Muscle of leg (tissue), 3 donors: ENCODE measurements at regions not wholly inside any gene's neighbourhood (a gene's known extent, or its start where the extent isn't known, plus 50 kb on each side); places are given as distances from the start of the nearest gene placed in this dataset.

ENCODE experiments used
- DNase-seq: peaks from one replicate; pipeline ENCODE4 v3.0.0; 2013
- H3K27ac ChIP-seq: one replicate; pipeline ENCODE4 v1.5.1; 2013; ENCODE audit warnings: mild to moderate bottlenecking, low read length, control low read depth
- H3K27me3 ChIP-seq: one replicate; pipeline ENCODE4 v1.6.1; 2013; ENCODE audit warnings: low read length; ENCODE audit not compliant: control insufficient read depth, insufficient read depth
- H3K36me3 ChIP-seq: one replicate; pipeline ENCODE4 v1.6.1; 2013; ENCODE audit warnings: low read length; ENCODE audit not compliant: control insufficient read depth, insufficient read depth
- H3K4me1 ChIP-seq: one replicate; pipeline ENCODE4 v1.6.1; 2013; ENCODE audit warnings: low read length; ENCODE audit not compliant: control insufficient read depth, insufficient read depth
- H3K4me3 ChIP-seq: one replicate; pipeline ENCODE4 v1.5.1; 2013; ENCODE audit warnings: low read length, control low read depth
- H3K9me3 ChIP-seq: replicated peaks from 2 replicates; pipeline ENCODE4 v1.6.1; 2013; ENCODE audit warnings: low read depth, low read length; ENCODE audit not compliant: control insufficient read depth
- WGBS: methylation state at CpG from one replicate; pipeline ENCODE4 v1.1.5; 2013; ENCODE audit warnings: missing lambda C conversion rate; ENCODE audit not compliant: insufficient coverage; 5-methylcytosine and 5-hydroxymethylcytosine counted together

DNA sequence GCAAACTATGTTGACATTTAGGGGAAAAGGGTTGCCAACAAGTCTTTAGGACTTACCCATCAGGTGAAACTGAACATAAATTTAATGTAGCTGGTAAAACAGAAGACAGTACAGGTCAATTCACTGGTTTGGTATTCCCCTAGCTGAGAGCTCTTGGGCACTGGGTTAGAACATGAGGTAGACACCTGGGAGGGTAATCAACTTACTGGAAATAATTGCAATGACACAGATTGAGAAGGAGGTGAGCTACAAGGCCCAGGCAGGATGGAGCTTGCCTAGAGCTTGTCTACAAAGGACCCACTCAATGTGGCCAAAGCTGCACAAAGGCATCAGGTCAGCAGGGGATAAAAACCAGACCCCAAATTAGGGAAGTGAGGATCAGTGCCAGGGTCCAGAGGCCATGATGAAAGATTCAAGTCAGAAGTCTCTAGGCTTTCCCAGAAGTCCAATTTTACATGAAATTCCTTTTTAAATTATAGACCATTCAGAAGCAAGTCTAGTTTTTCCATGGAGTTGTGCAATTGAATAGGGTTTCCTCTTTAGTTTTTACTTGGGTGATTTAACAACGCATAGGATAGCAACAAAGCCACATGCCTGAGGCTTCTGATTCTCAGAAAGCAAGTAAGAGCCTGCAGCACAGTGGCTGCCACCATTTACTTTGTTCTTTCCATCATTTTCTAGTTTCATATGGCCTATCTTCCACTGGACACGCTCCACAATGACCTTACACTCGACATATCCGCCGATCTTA, 194.0 kb downstream of the NDFIP2 start:
- Histone ChIP-seq H3K27ac (no peak overlapping the region), H3K36me3 (no peaks in the 10 kb centered on the region), H3K4me1 (peaks cover 5% of the 10 kb centered on the region), H3K27me3 (no peaks in the 10 kb centered on the region), H3K9me3 (no peaks in the 10 kb centered on the region), H3K4me3 (no peak overlapping the region)
- WGBS: 92% methylated on average over 5 of the region's 5 CpGs
- no peak for DNase-seq

DNA sequence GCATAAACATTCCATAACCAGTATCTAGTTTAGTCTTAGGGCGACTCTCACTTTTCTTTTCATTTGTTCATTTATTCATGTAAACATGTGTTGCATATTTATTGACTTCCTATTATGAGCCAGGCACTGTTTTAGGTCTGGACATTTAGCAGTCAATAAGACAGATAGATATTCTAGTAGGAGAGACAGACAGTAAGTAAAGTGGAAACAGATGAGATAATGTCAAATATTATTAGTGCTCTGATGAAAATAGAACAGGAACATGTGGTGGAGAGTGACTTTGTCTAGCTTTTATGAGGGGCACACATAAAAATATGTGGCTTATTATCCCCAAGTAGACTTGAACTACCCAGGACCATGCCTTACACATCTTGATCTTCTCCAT, 193.0 kb downstream of the NDFIP2 start:
- H3K27me3 ChIP-seq: no peaks in the 10 kb centered on the region
- no peaks in the 10 kb centered on the region for H3K36me3 ChIP-seq
- peaks cover 5% of the 10 kb centered on the region for H3K4me1 ChIP-seq
- H3K27ac ChIP-seq: peak overlapping the region; percentile 37
- H3K4me3 ChIP-seq: no peak overlapping the region
- no peaks in the 10 kb centered on the region for H3K9me3 ChIP-seq
- WGBS: no CpG with 5 or more reads among the region's 1 CpG
- DNase-seq: no peak

DNA sequence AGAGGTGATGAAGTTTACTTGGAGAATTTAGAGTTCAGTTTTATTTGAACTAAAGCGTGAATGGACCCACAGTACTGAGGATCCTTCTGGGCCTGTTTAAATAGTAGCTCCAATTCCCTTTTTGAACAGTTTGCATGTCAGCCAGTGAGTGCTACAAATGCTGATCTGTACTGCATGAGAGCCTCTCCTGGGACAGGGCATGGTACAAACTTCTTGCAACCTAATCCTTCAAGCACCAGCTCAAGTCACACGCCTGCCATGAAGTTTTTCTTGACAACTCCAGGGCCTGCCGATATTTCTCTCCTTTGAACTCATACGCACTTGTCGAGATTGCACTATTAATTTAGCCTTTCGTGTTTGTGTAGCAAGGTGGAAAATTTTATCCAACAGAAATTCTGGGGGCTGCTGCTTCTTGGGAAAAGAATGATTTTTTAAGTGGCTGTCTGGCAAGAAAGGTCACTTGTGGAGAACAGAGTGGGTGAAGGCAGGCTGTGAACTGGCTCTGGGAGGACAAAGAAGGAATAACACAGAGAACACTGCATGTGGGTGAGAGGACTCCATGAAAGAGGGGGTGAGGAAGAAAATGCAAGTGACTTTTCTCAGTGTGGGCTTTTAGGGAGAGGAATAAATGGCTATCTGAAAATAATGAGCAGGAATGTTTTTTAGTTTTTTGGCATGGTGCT, 192.5 kb downstream of the NDFIP2 start:
- no peaks in the 10 kb centered on the region for H3K9me3 ChIP-seq
- no peak overlapping the region for H3K4me3 ChIP-seq
- H3K27ac ChIP-seq: peak overlapping the region; percentile 37
- DNase-seq: peak; percentile 37
- H3K4me1 ChIP-seq: peaks cover 5% of the 10 kb centered on the region
- 60% methylated on average over 2 of the region's 6 CpGs for WGBS
- no peaks in the 10 kb centered on the region for H3K27me3 ChIP-seq
- H3K36me3 ChIP-seq: no peaks in the 10 kb centered on the region

DNA sequence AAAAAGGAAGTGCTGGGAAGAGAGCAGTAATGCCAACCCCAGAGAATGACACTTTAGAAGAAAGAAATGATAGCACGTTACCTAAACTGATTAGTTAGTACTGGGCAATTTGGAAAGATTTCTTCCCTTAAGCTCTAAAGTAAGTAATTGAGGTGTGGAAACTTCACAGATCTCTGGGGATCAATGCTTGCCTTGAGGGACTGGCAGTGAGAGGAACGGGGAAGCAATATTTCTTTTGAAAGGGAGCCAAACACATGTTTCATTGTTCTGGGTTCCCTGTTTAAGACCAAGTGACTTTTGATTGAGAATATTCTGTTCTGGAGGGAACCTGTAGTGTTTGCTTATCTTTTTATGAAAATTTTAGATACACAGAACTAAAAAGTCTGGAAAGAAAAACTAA, 190.5 kb downstream of the NDFIP2 start:
- WGBS: 56% methylated on average over 2 of the region's 2 CpGs
- no peaks in the 10 kb centered on the region for H3K27me3 ChIP-seq
- no peaks in the 10 kb centered on the region for H3K9me3 ChIP-seq
- no peaks in the 10 kb centered on the region for H3K36me3 ChIP-seq
- H3K4me1 ChIP-seq: peaks cover 5% of the 10 kb centered on the region
- H3K27ac ChIP-seq: no peak overlapping the region
- no peak overlapping the region for H3K4me3 ChIP-seq
- DNase-seq: no peak

DNA sequence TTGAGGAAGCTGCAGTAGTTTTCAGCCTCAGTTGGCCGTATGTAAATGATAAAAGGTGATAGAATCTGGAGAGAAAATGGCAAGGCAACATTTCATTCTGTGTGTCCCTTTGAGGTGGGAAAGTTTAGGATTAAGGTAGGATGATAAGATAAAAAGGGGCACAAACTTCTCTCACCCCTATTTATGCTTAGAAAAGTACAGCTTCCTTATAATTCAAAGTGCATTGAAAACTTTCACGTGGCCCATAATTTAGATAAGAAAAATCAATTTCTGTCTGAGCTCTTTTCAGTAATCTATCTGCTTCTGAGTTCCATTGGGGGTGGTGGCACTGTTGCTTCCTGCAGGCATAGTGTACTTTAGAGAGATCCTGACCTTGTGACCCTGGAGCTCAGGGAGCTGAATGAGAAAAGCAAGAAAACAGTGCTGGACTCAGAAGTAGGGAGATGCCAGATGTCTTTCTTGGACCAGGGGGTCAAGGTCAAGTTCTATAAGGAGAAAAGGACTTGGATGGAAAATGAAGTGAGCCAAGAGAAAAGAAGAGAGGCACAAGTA, 187.3 kb downstream of the NDFIP2 start:
- no peaks in the 10 kb centered on the region for H3K27me3 ChIP-seq
- no peaks in the 10 kb centered on the region for H3K36me3 ChIP-seq
- no peak overlapping the region for H3K4me3 ChIP-seq
- H3K4me1 ChIP-seq: peaks cover under 1% of the 10 kb centered on the region
- WGBS: 57% methylated on average over 1 of the region's 2 CpGs
- no peaks in the 10 kb centered on the region for H3K9me3 ChIP-seq
- no peak overlapping the region for H3K27ac ChIP-seq
- no peak for DNase-seq

DNA sequence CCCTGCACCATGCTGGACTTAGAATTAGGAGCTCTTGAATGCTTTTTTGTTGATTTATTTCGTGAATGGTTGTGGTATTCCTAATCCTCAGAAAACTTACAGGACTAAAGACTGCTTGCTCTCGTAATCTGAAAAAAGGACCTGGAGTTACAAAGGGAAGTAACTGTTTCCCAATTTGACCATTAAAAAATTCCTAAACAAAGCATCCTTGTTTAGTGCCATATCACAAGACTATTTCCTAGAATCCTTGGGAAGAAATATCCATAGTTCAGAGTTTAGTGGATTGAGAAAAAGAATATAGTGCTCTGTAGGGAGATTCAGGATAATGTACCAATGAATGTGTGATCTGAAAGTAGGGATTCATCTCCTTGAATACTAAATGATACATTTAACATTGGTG, 186.8 kb downstream of the NDFIP2 start:
- no peak for DNase-seq
- no peaks in the 10 kb centered on the region for H3K4me1 ChIP-seq

DNA sequence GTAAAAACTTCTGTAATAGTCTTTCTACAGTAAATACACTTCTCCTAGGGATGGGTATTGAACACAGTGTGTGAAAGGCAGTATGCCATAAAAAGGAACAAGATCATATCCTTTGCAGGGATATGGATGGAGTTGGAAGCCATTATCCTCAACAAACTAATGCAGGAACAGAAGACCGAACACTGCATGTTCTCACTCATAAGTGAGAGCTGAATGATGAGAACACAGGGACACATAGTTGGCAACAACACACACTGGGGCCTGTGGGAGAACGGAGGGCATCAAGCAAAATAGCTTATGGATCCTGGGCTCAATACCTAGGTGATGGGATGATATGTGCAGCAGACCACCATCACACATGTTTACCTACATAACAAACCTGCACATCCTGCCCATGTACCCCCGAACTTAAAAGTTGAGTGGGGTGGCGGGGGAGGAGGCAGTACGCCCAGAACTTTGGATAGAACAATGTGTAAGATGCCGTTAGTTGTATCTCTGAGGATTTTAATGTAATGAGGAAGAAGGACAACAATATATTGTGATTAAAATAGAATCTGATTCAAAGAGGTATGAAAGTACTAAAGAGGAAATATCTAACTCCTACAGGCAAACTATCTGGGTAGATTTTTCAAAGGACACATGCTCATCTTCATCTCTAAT, 183.2 kb downstream of the NDFIP2 start:
- WGBS: 76% methylated on average over 4 of the region's 6 CpGs
- peaks cover 7% of the 10 kb centered on the region for H3K4me1 ChIP-seq
- H3K9me3 ChIP-seq: no peaks in the 10 kb centered on the region
- no peak for DNase-seq
- H3K27ac ChIP-seq: peak overlapping the region; percentile 38
- no peak overlapping the region for H3K4me3 ChIP-seq
- no peaks in the 10 kb centered on the region for H3K36me3 ChIP-seq
- no peaks in the 10 kb centered on the region for H3K27me3 ChIP-seq

More for the DNA sequence above, 186.8 kb downstream of the NDFIP2 start:
- H3K27me3 ChIP-seq: no peaks in the 10 kb centered on the region
- no peaks in the 10 kb centered on the region for H3K9me3 ChIP-seq
- H3K36me3 ChIP-seq: no peaks in the 10 kb centered on the region
- H3K4me3 ChIP-seq: no peak overlapping the region
- H3K27ac ChIP-seq: no peak overlapping the region
- WGBS: no CpG with 5 or more reads among the region's 2 CpGs

DNA sequence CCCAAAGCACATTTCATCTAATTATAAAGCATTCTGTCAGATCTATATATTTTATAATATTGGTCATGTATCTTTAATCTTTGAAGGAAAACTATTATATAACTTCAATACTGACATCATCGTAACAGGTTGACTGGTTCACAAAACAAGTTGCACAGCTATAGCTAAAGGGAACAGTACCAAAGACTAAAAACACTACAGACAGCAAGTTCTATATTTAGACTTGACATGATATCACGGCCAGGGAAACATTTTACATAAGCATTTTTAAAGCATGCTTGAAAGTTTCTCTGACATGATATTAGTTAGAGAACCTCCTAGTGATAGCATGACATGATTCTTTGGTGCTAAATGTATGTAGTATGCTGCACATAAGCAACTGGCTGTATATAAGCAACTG, 182.5 kb downstream of the NDFIP2 start:
- H3K9me3 ChIP-seq: no peaks in the 10 kb centered on the region
- WGBS: no CpG with 5 or more reads among the region's 2 CpGs
- no peaks in the 10 kb centered on the region for H3K36me3 ChIP-seq
- no peaks in the 10 kb centered on the region for H3K27me3 ChIP-seq
- H3K27ac ChIP-seq: peak overlapping the region; percentile 38
- peak; percentile 42 for DNase-seq
- no peak overlapping the region for H3K4me3 ChIP-seq
- peaks cover 14% of the 10 kb centered on the region for H3K4me1 ChIP-seq

DNA sequence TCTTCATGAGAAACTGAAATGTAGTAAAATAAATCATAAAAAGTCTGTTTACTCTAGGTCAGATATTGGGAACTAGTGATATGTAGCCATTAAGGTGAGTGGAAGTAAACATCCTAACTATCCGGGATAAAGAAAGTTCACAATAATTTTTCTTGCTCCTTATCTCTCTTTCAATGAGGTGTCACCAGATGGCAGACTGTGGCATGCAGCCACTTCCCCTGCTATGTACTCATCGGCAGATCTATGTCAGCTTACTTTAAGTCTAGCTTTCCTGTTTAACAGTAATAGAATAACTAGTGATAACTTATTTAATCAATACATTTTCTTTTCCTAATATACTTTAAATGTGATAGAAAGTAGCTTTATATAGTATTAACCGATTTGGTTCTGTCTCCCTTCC, 181.9 kb downstream of the NDFIP2 start:
- no peak for DNase-seq
- no CpG with 5 or more reads among the region's 3 CpGs for WGBS
- Histone ChIP-seq H3K4me3 (no peak overlapping the region), H3K27me3 (no peaks in the 10 kb centered on the region), H3K9me3 (no peaks in the 10 kb centered on the region), H3K4me1 (peaks cover 16% of the 10 kb centered on the region), H3K36me3 (no peaks in the 10 kb centered on the region), H3K27ac (no peak overlapping the region)

DNA sequence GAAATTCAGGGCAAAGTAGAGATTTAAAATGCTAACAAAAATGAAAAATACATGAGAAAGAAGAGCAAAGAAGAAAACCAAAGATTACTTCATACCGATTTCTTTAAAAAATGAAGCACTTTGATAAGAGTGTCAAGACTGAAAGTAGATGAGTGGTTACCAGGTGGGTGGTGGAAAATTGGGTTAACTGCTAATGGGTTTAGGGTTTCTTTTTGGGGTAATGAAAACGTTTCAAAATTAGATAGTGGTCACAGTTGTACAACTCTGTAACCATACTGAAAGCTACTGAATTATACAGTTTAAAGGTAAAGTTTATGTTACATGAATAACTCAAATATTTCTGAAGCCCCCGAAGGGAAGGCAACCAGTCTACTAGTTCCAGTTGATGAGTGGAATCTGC, 179.4 kb downstream of the NDFIP2 start:
- no CpG with 5 or more reads among the region's 3 CpGs for WGBS
- Histone ChIP-seq H3K4me3 (no peak overlapping the region), H3K4me1 (peaks cover 16% of the 10 kb centered on the region), H3K27ac (no peak overlapping the region), H3K36me3 (no peaks in the 10 kb centered on the region), H3K27me3 (no peaks in the 10 kb centered on the region), H3K9me3 (no peaks in the 10 kb centered on the region)
- DNase-seq: no peak
